Breast epithelium (tissue), 3 donors: ENCODE measurements at regions not wholly inside any gene's neighbourhood (a gene's known extent, or its start where the extent isn't known, plus 50 kb on each side); places are given as distances from the start of the nearest gene placed in this dataset.

Experiments
- CTCF ChIP-seq, 3 donors: fragments of 450-650 bp; IDR thresholded peaks; one replicate each; pipeline ENCODE4 v1.5.1; 2016 to 2017; ENCODE audit warnings: antibody characterized with exemption in 3 of 3, mild to moderate bottlenecking in 3 of 3, moderate library complexity in 3 of 3
- POLR2A ChIP-seq: fragments of 450-650 bp; IDR thresholded peaks from one replicate; pipeline ENCODE4 v1.6.1; 2016; ENCODE audit warnings: antibody characterized with exemption, mild to moderate bottlenecking, moderate library complexity

DNA sequence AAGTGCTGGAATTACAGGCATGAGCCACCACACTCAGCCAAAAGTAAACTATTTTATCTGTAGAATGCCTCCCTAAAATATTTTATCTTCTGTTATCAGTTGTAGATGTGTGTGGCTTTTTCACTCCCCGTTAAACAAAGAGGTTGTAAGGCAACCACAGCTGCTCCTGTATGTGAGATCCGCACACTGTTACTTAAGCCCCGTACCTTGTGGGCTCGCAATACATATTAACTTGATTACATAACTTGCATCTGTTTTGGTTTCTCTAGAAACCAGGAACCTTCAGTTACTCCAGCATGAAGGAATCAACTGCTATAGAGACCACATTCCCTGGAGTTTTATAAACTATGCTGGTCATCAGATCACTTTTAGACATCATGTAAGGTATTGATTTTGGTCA is 420.1 kb upstream of the SLC35B3 start:
- TF ChIP-seq CTCF (IDR thresholded peaks at IDR 0.05) (no peak), POLR2A (no peak)
